HG02571 (cell line): ENCODE measurements at regions not wholly inside any gene's neighbourhood (a gene's known extent, or its start where the extent isn't known, plus 50 kb on each side); places are given as distances from the start of the nearest gene placed in this dataset.

ENCODE experiments used
- ATAC-seq: cut with Tn5 transposase; IDR thresholded peaks from one replicate; pipeline ENCODE4 v1.9.1; 2021; ENCODE audit warnings: mild to moderate bottlenecking, moderate library complexity; ENCODE audit not compliant: unreplicated experiment

DNA sequence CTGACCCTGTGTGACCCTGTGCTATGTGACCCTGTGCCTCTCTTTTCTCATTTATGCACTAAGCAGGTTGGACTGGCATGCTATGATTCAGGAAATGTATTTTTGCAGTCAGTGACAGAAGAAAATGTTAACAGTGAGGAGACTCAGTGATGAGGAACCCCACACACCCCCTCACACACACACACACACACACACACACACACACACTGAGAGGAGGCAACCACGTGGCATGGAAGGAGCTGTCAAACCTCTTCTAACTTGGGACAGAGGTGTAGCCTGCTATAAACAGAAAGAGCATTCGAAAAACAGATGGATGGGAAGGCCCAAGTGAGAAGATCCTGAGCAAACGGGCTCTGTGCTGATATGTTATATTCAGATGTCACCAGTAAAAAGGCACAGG is 57.9 kb upstream of the GRIA1 start:
- no peak for ATAC-seq

DNA sequence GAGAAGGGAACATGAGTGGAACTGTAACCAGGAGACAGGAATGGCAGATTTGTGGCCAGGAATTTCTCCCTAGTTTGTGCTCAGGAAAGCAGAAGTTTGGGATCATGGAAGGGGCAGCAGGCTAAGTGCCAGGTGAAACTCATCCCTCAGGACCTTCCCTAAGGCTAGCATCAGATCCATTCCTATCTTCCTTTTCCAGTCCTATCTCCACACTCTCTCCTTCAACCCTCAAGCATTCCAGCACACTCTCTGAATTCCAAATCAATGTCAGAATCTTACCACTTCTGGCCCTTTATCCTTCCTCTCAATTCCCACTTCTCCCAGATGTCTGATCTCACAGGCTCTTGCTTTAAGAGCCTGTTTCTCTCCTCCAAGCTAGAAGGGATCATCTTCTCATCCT is 53.2 kb upstream of the GRIA1 start:
- no peak for ATAC-seq

DNA sequence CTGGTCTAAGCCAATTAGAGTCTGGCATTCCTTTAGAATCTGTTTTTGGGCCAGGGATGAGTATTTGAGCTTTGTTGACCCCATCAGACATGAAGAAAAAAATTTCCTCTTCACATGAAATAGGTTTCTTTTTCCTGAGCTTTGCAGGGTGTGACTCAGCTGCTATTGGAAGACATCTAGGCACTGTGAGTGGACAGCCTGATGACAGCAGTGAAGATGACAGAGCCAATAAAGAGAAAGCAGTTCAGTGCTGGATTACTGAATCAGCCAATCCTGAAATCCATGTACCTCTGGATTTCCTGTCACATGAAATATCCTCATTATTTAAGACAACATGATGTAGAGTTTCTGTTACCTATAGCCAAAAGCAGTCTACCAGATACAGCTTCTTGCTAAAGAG is 51.3 kb upstream of the GRIA1 start:
- no peak for ATAC-seq
